ENCODE measurements at regions not wholly inside any gene's neighbourhood (a gene's known extent, or its start where the extent isn't known, plus 50 kb on each side); places are given as distances from the start of the nearest gene placed in this dataset.

GRCh38 chr1:229842302-229843255 lies 216.5 kb downstream of the URB2 start:
- peaks cover 40% of the 10 kb centered on the region for H3K27me3 Mint-ChIP-seq (ENCODE audit: unreplicated experiment)
- H3K9me3 Mint-ChIP-seq (ENCODE audit: unreplicated experiment), result no peaks in the 10 kb centered on the region
- no peaks in the 10 kb centered on the region for H3K36me3 Mint-ChIP-seq (ENCODE audit: unreplicated experiment)
- DNase-seq (ENCODE audit: extremely low spot score, unreplicated experiment), result no peak
- H3K27ac Mint-ChIP-seq (ENCODE audit: unreplicated experiment), result no peak overlapping the region
- no peak for TF ChIP-seq CTCF (IDR thresholded peaks at IDR 0.05)
- H3K4me3 Mint-ChIP-seq (ENCODE audit: unreplicated experiment), result no peak overlapping the region
- peaks cover 5% of the 10 kb centered on the region for H3K4me1 Mint-ChIP-seq (ENCODE audit: unreplicated experiment)

- Mint-ChIP-seq H3K9me3 (ENCODE audit: unreplicated experiment) (no peaks in the 10 kb centered on the region), H3K36me3 (ENCODE audit: unreplicated experiment) (no peaks in the 10 kb centered on the region), H3K27me3 (ENCODE audit: unreplicated experiment) (peaks cover 35% of the 10 kb centered on the region), H3K4me3 (ENCODE audit: unreplicated experiment) (no peak overlapping the region), H3K27ac (ENCODE audit: unreplicated experiment) (no peak overlapping the region), H3K4me1 (ENCODE audit: unreplicated experiment) (peaks cover 5% of the 10 kb centered on the region)
- peak; percentile 37 for TF ChIP-seq CTCF (IDR thresholded peaks at IDR 0.05)
- no peak for DNase-seq (ENCODE audit: extremely low spot score, unreplicated experiment)
Measured at GRCh38 chr1:229843627-229844238, 217.7 kb downstream of the URB2 start.

GRCh38 chr1:229844675-229845074 lies 218.6 kb downstream of the URB2 start:
- Mint-ChIP-seq H3K27me3 (ENCODE audit: unreplicated experiment) (peaks cover 28% of the 10 kb centered on the region), H3K27ac (ENCODE audit: unreplicated experiment) (no peak overlapping the region), H3K4me3 (ENCODE audit: unreplicated experiment) (no peak overlapping the region)

GRCh38 chr1:229845410-229846138 lies 219.5 kb downstream of the URB2 start:
- no peak overlapping the region for H3K4me3 Mint-ChIP-seq (ENCODE audit: unreplicated experiment)
- no peak for TF ChIP-seq CTCF (IDR thresholded peaks at IDR 0.05)
- H3K27ac Mint-ChIP-seq (ENCODE audit: unreplicated experiment), result no peak overlapping the region
- H3K36me3 Mint-ChIP-seq (ENCODE audit: unreplicated experiment), result no peaks in the 10 kb centered on the region
- no peak for DNase-seq (ENCODE audit: extremely low spot score, unreplicated experiment)
- peaks cover 20% of the 10 kb centered on the region for H3K27me3 Mint-ChIP-seq (ENCODE audit: unreplicated experiment)
- peaks cover 5% of the 10 kb centered on the region for H3K4me1 Mint-ChIP-seq (ENCODE audit: unreplicated experiment)
- no peaks in the 10 kb centered on the region for H3K9me3 Mint-ChIP-seq (ENCODE audit: unreplicated experiment)

More at GRCh38 chr1:229844675-229845074, 218.6 kb downstream of the URB2 start:
- no peaks in the 10 kb centered on the region for H3K36me3 Mint-ChIP-seq (ENCODE audit: unreplicated experiment)
- TF ChIP-seq CTCF (IDR thresholded peaks at IDR 0.05), result no peak
- no peaks in the 10 kb centered on the region for H3K9me3 Mint-ChIP-seq (ENCODE audit: unreplicated experiment)
- H3K4me1 Mint-ChIP-seq (ENCODE audit: unreplicated experiment), result peaks cover 5% of the 10 kb centered on the region
- DNase-seq (ENCODE audit: extremely low spot score, unreplicated experiment), result no peak
